ENCODE measurements at regions not wholly inside any gene's neighbourhood (a gene's known extent, or its start where the extent isn't known, plus 50 kb on each side); places are given as distances from the start of the nearest gene placed in this dataset.

- H3K9ac ChIP-seq = no peak overlapping the region
- H3K36me3 ChIP-seq (ENCODE audit: insufficient read depth) = no peaks in the 10 kb centered on the region
- no peak overlapping the region for H3K4me2 ChIP-seq
- no peak overlapping the region for H2AFZ ChIP-seq (ENCODE audit: low read depth)
- no peak overlapping the region for H3K27ac ChIP-seq
- no peak for TF ChIP-seq CTCF (conservative IDR thresholded peaks at IDR 0.05; ENCODE audit: low read depth, low read length)
- H3K79me2 ChIP-seq (ENCODE audit: insufficient read depth, low read depth) = no peaks in the 10 kb centered on the region
- H3K27me3 ChIP-seq (ENCODE audit: insufficient read depth, low read depth) = no peaks in the 10 kb centered on the region
- no peaks in the 10 kb centered on the region for H4K20me1 ChIP-seq (ENCODE audit: insufficient read depth)
- no peaks in the 10 kb centered on the region for H3K4me1 ChIP-seq (ENCODE audit: low read depth, poor library complexity, severe bottlenecking)
- H3K4me3 ChIP-seq (IDR thresholded peaks at IDR 0.05; ENCODE audit: insufficient read depth, low read depth, low read length) = no peak overlapping the region
Measured at GRCh38 chr4:148787285-148787684, 345.1 kb upstream of the NR3C2 start.

GRCh38 chr4:148786699-148787098, 344.5 kb upstream of the NR3C2 start:
- Histone ChIP-seq H3K4me1 (ENCODE audit: low read depth, poor library complexity, severe bottlenecking) (no peaks in the 10 kb centered on the region), H3K36me3 (ENCODE audit: insufficient read depth) (no peaks in the 10 kb centered on the region), H2AFZ (ENCODE audit: low read depth) (no peak overlapping the region), H4K20me1 (ENCODE audit: insufficient read depth) (no peaks in the 10 kb centered on the region), H3K27me3 (ENCODE audit: insufficient read depth, low read depth) (no peaks in the 10 kb centered on the region), H3K9ac (no peak overlapping the region), H3K4me2 (no peak overlapping the region), H3K79me2 (ENCODE audit: insufficient read depth, low read depth) (no peaks in the 10 kb centered on the region), H3K4me3 (IDR thresholded peaks at IDR 0.05; ENCODE audit: insufficient read depth, low read depth, low read length) (no peak overlapping the region), H3K27ac (no peak overlapping the region)
- TF ChIP-seq CTCF (conservative IDR thresholded peaks at IDR 0.05; ENCODE audit: low read depth, low read length) = no peak

DNA sequence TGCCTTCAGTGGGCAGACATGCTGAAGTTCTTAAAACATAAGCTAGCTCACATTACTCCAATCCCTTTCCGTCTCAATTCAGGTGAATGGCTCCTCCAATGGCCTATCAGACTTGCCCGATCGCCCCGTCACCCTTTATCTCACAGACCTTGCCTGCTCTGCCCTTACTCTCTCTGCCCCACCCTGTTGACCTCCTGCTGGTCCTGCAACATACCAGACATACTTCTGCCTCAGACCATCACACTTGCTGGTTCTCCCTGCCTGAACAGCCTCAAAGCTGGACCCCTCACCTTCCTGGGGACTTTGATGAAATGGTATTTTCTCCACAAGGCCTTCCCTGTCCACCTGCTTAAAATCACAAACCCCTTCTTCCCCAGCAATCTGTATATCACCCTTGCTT, 340.1 kb upstream of the NR3C2 start:
- H3K4me1 ChIP-seq (ENCODE audit: low read depth, poor library complexity, severe bottlenecking) = no peaks in the 10 kb centered on the region
- no peak overlapping the region for H3K4me2 ChIP-seq

DNA sequence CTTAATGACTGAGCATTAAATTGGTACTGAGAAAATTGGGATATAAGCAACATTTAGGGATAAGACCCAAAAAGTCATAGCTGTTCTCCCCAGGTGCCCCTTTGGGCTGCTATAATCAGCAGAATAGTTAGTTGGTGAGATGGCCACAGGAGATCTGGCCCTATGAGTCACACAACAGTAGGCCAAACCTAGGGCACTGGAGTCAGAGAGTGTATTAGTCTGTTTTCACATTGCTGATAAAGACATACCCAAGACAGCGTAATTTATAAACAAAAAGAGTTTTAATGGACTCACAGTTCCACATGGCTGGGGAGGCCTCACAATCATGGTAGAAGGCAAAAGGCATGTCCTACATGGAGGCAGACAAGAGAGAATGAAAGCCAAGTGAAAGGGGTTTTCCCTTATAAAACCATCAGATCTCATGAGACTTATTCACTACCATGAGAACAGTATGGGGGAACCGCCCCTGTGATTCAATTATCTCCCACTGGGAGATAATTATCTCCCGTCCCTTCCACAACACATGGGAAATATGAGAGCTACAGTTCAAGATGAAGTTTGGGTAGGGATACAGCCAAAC, 338.3 kb upstream of the NR3C2 start:
- Histone ChIP-seq H3K9ac (no peak overlapping the region), H3K79me2 (ENCODE audit: insufficient read depth, low read depth) (no peaks in the 10 kb centered on the region), H3K4me3 (IDR thresholded peaks at IDR 0.05; ENCODE audit: insufficient read depth, low read depth, low read length) (no peak overlapping the region), H3K4me1 (ENCODE audit: low read depth, poor library complexity, severe bottlenecking) (no peaks in the 10 kb centered on the region), H3K27me3 (ENCODE audit: insufficient read depth, low read depth) (no peaks in the 10 kb centered on the region), H2AFZ (ENCODE audit: low read depth) (no peak overlapping the region), H3K27ac (no peak overlapping the region), H3K36me3 (ENCODE audit: insufficient read depth) (no peaks in the 10 kb centered on the region), H4K20me1 (ENCODE audit: insufficient read depth) (no peaks in the 10 kb centered on the region), H3K4me2 (no peak overlapping the region)
- TF ChIP-seq CTCF (conservative IDR thresholded peaks at IDR 0.05; ENCODE audit: low read depth, low read length) = no peak

More for the DNA sequence above, 340.1 kb upstream of the NR3C2 start:
- H3K4me3 ChIP-seq (IDR thresholded peaks at IDR 0.05; ENCODE audit: insufficient read depth, low read depth, low read length) = no peak overlapping the region
- no peak overlapping the region for H3K9ac ChIP-seq
- H3K27ac ChIP-seq = no peak overlapping the region
- no peaks in the 10 kb centered on the region for H3K27me3 ChIP-seq (ENCODE audit: insufficient read depth, low read depth)
- no peaks in the 10 kb centered on the region for H3K79me2 ChIP-seq (ENCODE audit: insufficient read depth, low read depth)
- no peak for TF ChIP-seq CTCF (conservative IDR thresholded peaks at IDR 0.05; ENCODE audit: low read depth, low read length)
- H3K36me3 ChIP-seq (ENCODE audit: insufficient read depth) = no peaks in the 10 kb centered on the region
- no peak overlapping the region for H2AFZ ChIP-seq (ENCODE audit: low read depth)
- no peaks in the 10 kb centered on the region for H4K20me1 ChIP-seq (ENCODE audit: insufficient read depth)
